ENCODE measurements at regions not wholly inside any gene's neighbourhood (a gene's known extent, or its start where the extent isn't known, plus 50 kb on each side); places are given as distances from the start of the nearest gene placed in this dataset.

GRCh38 chr6:100163035-100163434 lies 169.0 kb upstream of the MCHR2 start:
- peaks cover 25 to 26% of the 10 kb centered on the region in 2 donors for H3K4me1 ChIP-seq (replicated peaks in 1 of 2)
- no peak overlapping the region for H3K4me3 ChIP-seq
- ATAC-seq (replicated peaks in 6 of 8) = peak in 6 of 8 experiments; percentile 44 to 90 (median 68)
- in situ Hi-C loops (cut with MboI; ENCODE audit: low pct_unique_long_range_greater_than_20kb in 2 of 9, low sequenced_read_pairs in 9 of 9, unreplicated experiment in 9 of 9) = no loop called here
- 0 to 83% (median 13%) methylated on average over 1 to 5 of the region's 5 CpGs for WGBS, 10 experiments
- H3K27ac ChIP-seq = no peak overlapping the region

- Histone ChIP-seq H3K27ac (no peak overlapping the region), H3K4me3 (no peak overlapping the region), H3K4me1 (replicated peaks in 1 of 2) (peaks cover 14 to 18% of the 10 kb centered on the region in 2 donors)
- in situ Hi-C loops (cut with MboI; ENCODE audit: low pct_unique_long_range_greater_than_20kb in 2 of 9, low sequenced_read_pairs in 9 of 9, unreplicated experiment in 9 of 9) = no loop called here
- WGBS, 10 experiments = 0 to 83% (median 40%) methylated on average over 1 to 2 of the region's 2 CpGs; no CpG with 5 or more reads in 3 of the 10 experiments
- ATAC-seq (replicated peaks in 6 of 8) = peak in 3 of 8 experiments; percentile 35 to 63 (median 58)
Observed at GRCh38 chr6:100161782-100162365, 167.9 kb upstream of the MCHR2 start.

- Histone ChIP-seq H3K4me3 (no peak overlapping the region), H3K27ac (no peak overlapping the region), H3K4me1 (replicated peaks in 1 of 2) (peaks cover 13 to 18% of the 10 kb centered on the region in 2 donors)
- WGBS, 10 experiments = 23 to 87% (median 58%) methylated on average over 1 to 3 of the region's 3 CpGs
- ATAC-seq (replicated peaks in 6 of 8) = peak in 6 of 8 experiments; percentile 36 to 87 (median 66)
- in situ Hi-C loops (cut with MboI; ENCODE audit: low pct_unique_long_range_greater_than_20kb in 2 of 9, low sequenced_read_pairs in 9 of 9, unreplicated experiment in 9 of 9) = no loop called here
Observed at GRCh38 chr6:100160930-100161329, 166.9 kb upstream of the MCHR2 start.

- no peak overlapping the region for H3K27ac ChIP-seq
- 60 to 100% (median 92%) methylated on average over 1 to 2 of the region's 2 CpGs; no CpG with 5 or more reads in 1 of the 10 experiments for WGBS, 10 experiments
- in situ Hi-C loops (cut with MboI; ENCODE audit: low pct_unique_long_range_greater_than_20kb in 2 of 9, low sequenced_read_pairs in 9 of 9, unreplicated experiment in 9 of 9) = no loop called here
- no peak overlapping the region for H3K4me3 ChIP-seq
- H3K4me1 ChIP-seq (replicated peaks in 1 of 2) = no peaks in the 10 kb centered on the region
- no peak for ATAC-seq (replicated peaks in 6 of 8)
Observed at GRCh38 chr6:100155141-100155540, 161.1 kb upstream of the MCHR2 start.

GRCh38 chr6:100153636-100154275 lies 159.7 kb upstream of the MCHR2 start:
- no peak overlapping the region for H3K4me3 ChIP-seq
- H3K4me1 ChIP-seq (replicated peaks in 1 of 2) = no peaks in the 10 kb centered on the region
- no peak for ATAC-seq (replicated peaks in 6 of 8)
- no peak overlapping the region for H3K27ac ChIP-seq
- WGBS, 10 experiments = 0 to 100% (median 79%) methylated on average over 1 to 2 of the region's 2 CpGs; no CpG with 5 or more reads in 1 of the 10 experiments
- in situ Hi-C loops (cut with MboI; ENCODE audit: low pct_unique_long_range_greater_than_20kb in 2 of 9, low sequenced_read_pairs in 9 of 9, unreplicated experiment in 9 of 9) = no loop called here

GRCh38 chr6:100152201-100152600 lies 158.2 kb upstream of the MCHR2 start:
- ATAC-seq (replicated peaks in 6 of 8) = no peak
- Histone ChIP-seq H3K4me1 (replicated peaks in 1 of 2) (no peaks in the 10 kb centered on the region), H3K4me3 (no peak overlapping the region), H3K27ac (no peak overlapping the region)
- in situ Hi-C loops (cut with MboI; ENCODE audit: low pct_unique_long_range_greater_than_20kb in 2 of 9, low sequenced_read_pairs in 9 of 9, unreplicated experiment in 9 of 9) = no loop called here
- 67 to 100% (median 100%) methylated on average over 1 of the region's 1 CpG; no CpG with 5 or more reads in 3 of the 10 experiments for WGBS, 10 experiments

- H3K4me3 ChIP-seq = no peak overlapping the region
- no peak for ATAC-seq (replicated peaks in 6 of 8)
- H3K27ac ChIP-seq = no peak overlapping the region
- 57 to 100% (median 100%) methylated on average over 1 to 2 of the region's 2 CpGs; no CpG with 5 or more reads in 2 of the 10 experiments for WGBS, 10 experiments
- in situ Hi-C loops (cut with MboI; ENCODE audit: low pct_unique_long_range_greater_than_20kb in 2 of 9, low sequenced_read_pairs in 9 of 9, unreplicated experiment in 9 of 9) = no loop called here
- no peaks in the 10 kb centered on the region for H3K4me1 ChIP-seq (replicated peaks in 1 of 2)
Observed at GRCh38 chr6:100144991-100145390, 151.0 kb upstream of the MCHR2 start.

GRCh38 chr6:100138346-100139022 lies 144.5 kb upstream of the MCHR2 start:
- no peak overlapping the region for H3K4me3 ChIP-seq
- 40 to 100% (median 83%) methylated on average over 1 to 4 of the region's 4 CpGs; no CpG with 5 or more reads in 4 of the 10 experiments for WGBS, 10 experiments
- no peak overlapping the region for H3K27ac ChIP-seq
- in situ Hi-C loops (cut with MboI; ENCODE audit: low pct_unique_long_range_greater_than_20kb in 2 of 9, low sequenced_read_pairs in 9 of 9, unreplicated experiment in 9 of 9) = no loop called here
- ATAC-seq (replicated peaks in 6 of 8) = peak in 3 of 8 experiments; percentile 38 to 68 (median 65)
- H3K4me1 ChIP-seq (replicated peaks in 1 of 2) = no peaks in the 10 kb centered on the region

GRCh38 chr6:100137759-100138158 lies 143.7 kb upstream of the MCHR2 start:
- H3K4me1 ChIP-seq (replicated peaks in 1 of 2) = no peaks in the 10 kb centered on the region
- H3K27ac ChIP-seq = no peak overlapping the region
- in situ Hi-C loops (cut with MboI; ENCODE audit: low pct_unique_long_range_greater_than_20kb in 2 of 9, low sequenced_read_pairs in 9 of 9, unreplicated experiment in 9 of 9) = no loop called here
- no peak overlapping the region for H3K4me3 ChIP-seq
- no peak for ATAC-seq (replicated peaks in 6 of 8)
- WGBS, 10 experiments = 50 to 100% (median 80%) methylated on average over 1 to 2 of the region's 2 CpGs; no CpG with 5 or more reads in 3 of the 10 experiments

- no peak for ATAC-seq (replicated peaks in 6 of 8)
- no peaks in the 10 kb centered on the region for H3K4me1 ChIP-seq (replicated peaks in 1 of 2)
- no peak overlapping the region for H3K4me3 ChIP-seq
- 85 to 100% (median 95%) methylated on average over 1 to 5 of the region's 8 CpGs for WGBS, 10 experiments
- no peak overlapping the region for H3K27ac ChIP-seq
- in situ Hi-C loops (cut with MboI; ENCODE audit: low pct_unique_long_range_greater_than_20kb in 2 of 9, low sequenced_read_pairs in 9 of 9, unreplicated experiment in 9 of 9) = no loop called here
Observed at GRCh38 chr6:100136590-100136989, 142.6 kb upstream of the MCHR2 start.

- Histone ChIP-seq H3K4me1 (replicated peaks in 1 of 2) (no peaks in the 10 kb centered on the region), H3K27ac (no peak overlapping the region), H3K4me3 (no peak overlapping the region)
- in situ Hi-C loops (cut with MboI; ENCODE audit: low pct_unique_long_range_greater_than_20kb in 2 of 9, low sequenced_read_pairs in 9 of 9, unreplicated experiment in 9 of 9) = no loop called here
- 84 to 100% (median 95%) methylated on average over 2 to 15 of the region's 21 CpGs; no CpG with 5 or more reads in 4 of the 10 experiments for WGBS, 10 experiments
- ATAC-seq (replicated peaks in 6 of 8) = no peak
Observed at GRCh38 chr6:100135977-100136376, 142.0 kb upstream of the MCHR2 start.

- WGBS, 10 experiments = 79 to 100% (median 88%) methylated on average over 1 to 2 of the region's 2 CpGs; no CpG with 5 or more reads in 5 of the 10 experiments
- Histone ChIP-seq H3K4me3 (no peak overlapping the region), H3K27ac (no peak overlapping the region), H3K4me1 (replicated peaks in 1 of 2) (no peaks in the 10 kb centered on the region)
- in situ Hi-C loops (cut with MboI; ENCODE audit: low pct_unique_long_range_greater_than_20kb in 2 of 9, low sequenced_read_pairs in 9 of 9, unreplicated experiment in 9 of 9) = no loop called here
- no peak for ATAC-seq (replicated peaks in 6 of 8)
Observed at GRCh38 chr6:100134703-100135102, 140.7 kb upstream of the MCHR2 start.

- H3K4me1 ChIP-seq (replicated peaks in 1 of 2) = no peaks in the 10 kb centered on the region
- in situ Hi-C loops (cut with MboI; ENCODE audit: low pct_unique_long_range_greater_than_20kb in 2 of 9, low sequenced_read_pairs in 9 of 9, unreplicated experiment in 9 of 9) = no loop called here
- 50 to 100% (median 78%) methylated on average over 1 to 2 of the region's 2 CpGs; no CpG with 5 or more reads in 3 of the 10 experiments for WGBS, 10 experiments
- no peak overlapping the region for H3K4me3 ChIP-seq
- no peak overlapping the region for H3K27ac ChIP-seq
- ATAC-seq (replicated peaks in 6 of 8) = no peak
Observed at GRCh38 chr6:100134297-100134696, 140.3 kb upstream of the MCHR2 start.
